Parathyroid adenoma (tissue), 2 donors: ENCODE measurements at regions not wholly inside any gene's neighbourhood (a gene's known extent, or its start where the extent isn't known, plus 50 kb on each side); places are given as distances from the start of the nearest gene placed in this dataset.
A peak's percentile ranks its signal among the peaks of the same experiment; 100 is the strongest.

ENCODE experiments used
- H2AFZ ChIP-seq: fragments of 300-600 bp; sonication (generic); one replicate; pipeline ENCODE4 v1.7.0; 2017; ENCODE audit warnings: antibody characterized with exemption, mild to moderate bottlenecking
- H3K27ac ChIP-seq: fragments of 300-600 bp; sonication (generic); one replicate; pipeline ENCODE4 v1.7.0; 2017
- H3K27me3 ChIP-seq: fragments of 300-600 bp; sonication (generic); one replicate; pipeline ENCODE4 v1.7.0; 2017; ENCODE audit warnings: low read length; ENCODE audit not compliant: control insufficient read depth, insufficient read depth
- H3K36me3 ChIP-seq: fragments of 300-600 bp; sonication (generic); one replicate; pipeline ENCODE4 v1.7.0; 2017; ENCODE audit warnings: low read length; ENCODE audit not compliant: control insufficient read depth, insufficient read depth
- H3K4me1 ChIP-seq: fragments of 300-600 bp; sonication (generic); one replicate; pipeline ENCODE4 v1.7.0; 2017; ENCODE audit warnings: control low read depth
- H3K4me2 ChIP-seq: fragments of 300-600 bp; sonication (generic); one replicate; pipeline ENCODE4 v1.7.0; 2017; ENCODE audit warnings: low read length
- H3K4me3 ChIP-seq: fragments of 300-600 bp; sonication (generic); one replicate; pipeline ENCODE4 v1.7.0; 2017; ENCODE audit warnings: low read depth, low read length
- H3K79me2 ChIP-seq: fragments of 300-600 bp; sonication (generic); one replicate; pipeline ENCODE4 v1.7.0; 2017; ENCODE audit warnings: control low read depth
- H3K9ac ChIP-seq: fragments of 300-600 bp; sonication (generic); one replicate; pipeline ENCODE4 v1.7.0; 2017; ENCODE audit warnings: mild to moderate bottlenecking
- H3K9me3 ChIP-seq: fragments of 300-600 bp; sonication (generic); one replicate; pipeline ENCODE4 v1.7.0; 2017; ENCODE audit warnings: low read length; ENCODE audit not compliant: control insufficient read depth
- TF ChIP-seq, protein P1 (sequence below): fragments of 300-600 bp; sonication (generic); IDR thresholded peaks from one replicate; pipeline ENCODE4 v1.7.0; 2017; ENCODE audit warnings: antibody characterized with exemption, mild to moderate bottlenecking
- donor health status: primary hyperparathyroidism.

DNA sequence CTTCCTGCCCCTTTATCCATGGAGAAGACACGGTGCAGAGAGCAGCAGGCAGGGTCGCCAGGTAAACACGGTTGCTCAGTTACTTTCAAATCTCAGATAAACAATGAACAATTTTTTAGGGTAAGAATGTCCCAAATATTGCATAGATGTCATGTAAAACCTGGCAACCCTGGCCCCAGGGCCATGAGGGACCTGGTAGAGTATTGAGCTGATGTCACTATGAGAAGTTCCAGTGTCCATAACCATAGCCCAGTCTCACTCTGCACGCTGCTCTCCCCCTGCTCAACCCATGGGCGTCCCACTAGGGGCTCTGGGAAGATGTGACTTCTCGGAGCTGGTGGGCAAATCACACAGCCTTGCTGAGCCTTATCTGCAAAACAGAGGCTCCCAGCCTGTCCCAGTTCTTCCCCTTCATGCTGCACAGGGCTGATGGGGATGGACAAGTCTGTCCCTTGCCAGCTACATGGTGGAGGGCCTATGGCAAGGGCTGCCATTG, 71.3 kb upstream of the TOP1 start:
- no peak overlapping the region for H3K4me2 ChIP-seq
- TF ChIP-seq, protein P1, sequence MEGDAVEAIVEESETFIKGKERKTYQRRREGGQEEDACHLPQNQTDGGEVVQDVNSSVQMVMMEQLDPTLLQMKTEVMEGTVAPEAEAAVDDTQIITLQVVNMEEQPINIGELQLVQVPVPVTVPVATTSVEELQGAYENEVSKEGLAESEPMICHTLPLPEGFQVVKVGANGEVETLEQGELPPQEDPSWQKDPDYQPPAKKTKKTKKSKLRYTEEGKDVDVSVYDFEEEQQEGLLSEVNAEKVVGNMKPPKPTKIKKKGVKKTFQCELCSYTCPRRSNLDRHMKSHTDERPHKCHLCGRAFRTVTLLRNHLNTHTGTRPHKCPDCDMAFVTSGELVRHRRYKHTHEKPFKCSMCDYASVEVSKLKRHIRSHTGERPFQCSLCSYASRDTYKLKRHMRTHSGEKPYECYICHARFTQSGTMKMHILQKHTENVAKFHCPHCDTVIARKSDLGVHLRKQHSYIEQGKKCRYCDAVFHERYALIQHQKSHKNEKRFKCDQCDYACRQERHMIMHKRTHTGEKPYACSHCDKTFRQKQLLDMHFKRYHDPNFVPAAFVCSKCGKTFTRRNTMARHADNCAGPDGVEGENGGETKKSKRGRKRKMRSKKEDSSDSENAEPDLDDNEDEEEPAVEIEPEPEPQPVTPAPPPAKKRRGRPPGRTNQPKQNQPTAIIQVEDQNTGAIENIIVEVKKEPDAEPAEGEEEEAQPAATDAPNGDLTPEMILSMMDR: no peak
- H3K79me2 ChIP-seq: peaks cover 4% of the 10 kb centered on the region

DNA sequence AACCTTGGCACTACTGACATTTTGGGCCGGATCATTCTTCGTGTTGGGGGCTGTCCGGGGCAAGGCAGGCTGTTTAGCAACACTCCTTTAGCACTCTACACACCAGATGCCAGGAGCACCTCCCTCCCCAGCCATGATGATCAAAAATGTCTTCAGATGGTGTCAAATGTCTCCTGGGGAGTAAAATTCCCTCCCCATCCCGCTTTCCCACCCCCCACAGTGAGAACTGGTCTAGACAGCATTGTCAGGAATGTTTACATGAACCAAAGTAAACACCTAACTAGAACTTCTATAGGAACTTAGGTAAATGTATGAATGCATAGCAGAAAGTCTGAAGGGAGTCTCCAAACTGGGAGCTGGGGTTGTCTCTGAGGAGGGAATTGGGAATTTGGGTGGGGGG, 70.0 kb upstream of the TOP1 start:
- Histone ChIP-seq H3K4me1 (peaks cover 27% of the 10 kb centered on the region), H3K79me2 (peaks cover 5% of the 10 kb centered on the region), H3K27ac (no peak overlapping the region), H3K27me3 (no peaks in the 10 kb centered on the region), H3K36me3 (no peaks in the 10 kb centered on the region), H3K9ac (no peak overlapping the region), H3K4me2 (no peak overlapping the region), H3K9me3 (no peaks in the 10 kb centered on the region), H2AFZ (no peak overlapping the region), H3K4me3 (no peak overlapping the region)
- TF ChIP-seq, protein P1: no peak

More for the DNA sequence above, 71.3 kb upstream of the TOP1 start:
- no peak overlapping the region for H2AFZ ChIP-seq
- H3K9me3 ChIP-seq: no peaks in the 10 kb centered on the region
- no peaks in the 10 kb centered on the region for H3K27me3 ChIP-seq
- H3K9ac ChIP-seq: no peak overlapping the region
- H3K36me3 ChIP-seq: no peaks in the 10 kb centered on the region
- H3K4me3 ChIP-seq: no peak overlapping the region
- no peak overlapping the region for H3K27ac ChIP-seq
- peaks cover 24% of the 10 kb centered on the region for H3K4me1 ChIP-seq

DNA sequence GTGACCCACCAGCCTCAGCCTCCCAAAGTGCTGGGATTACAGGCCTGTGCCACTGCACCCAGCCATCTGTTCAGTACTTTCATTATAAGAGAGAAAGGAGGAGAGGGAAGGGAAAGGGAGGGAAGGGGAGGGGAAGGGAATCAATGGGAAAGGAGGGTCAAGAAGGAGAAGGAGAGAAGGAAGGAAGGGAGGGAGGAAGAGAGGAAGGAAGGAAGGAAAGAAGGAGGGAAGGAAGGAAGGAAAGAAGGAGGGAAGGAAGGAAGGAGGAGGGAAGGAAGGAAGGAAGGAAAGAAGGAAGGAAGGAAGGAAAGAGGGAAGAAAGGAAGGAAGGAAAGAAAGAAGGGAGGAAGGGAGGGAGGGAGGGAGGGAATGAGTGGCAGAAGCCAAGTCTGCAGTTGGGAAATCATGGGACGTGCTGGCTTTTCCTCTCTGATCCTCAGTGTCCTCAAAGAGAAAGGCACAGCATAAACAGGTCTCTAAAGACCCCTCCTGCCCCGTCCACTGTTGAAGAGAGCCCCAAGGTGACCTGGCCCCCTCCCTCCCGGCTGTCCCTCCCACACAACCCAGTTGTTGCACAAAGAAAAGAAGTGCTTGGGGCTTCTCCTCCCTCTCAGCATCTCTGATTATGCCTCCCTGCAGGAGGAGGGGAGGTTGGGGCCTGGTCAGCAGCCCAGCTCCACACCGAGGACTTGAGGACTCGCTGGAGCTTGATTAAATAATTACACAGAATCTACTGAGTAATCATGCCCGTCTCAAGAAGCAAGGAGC, 69.1 kb upstream of the TOP1 start:
- no peak overlapping the region for H3K4me2 ChIP-seq
- H2AFZ ChIP-seq: peak overlapping the region; percentile 83
- no peaks in the 10 kb centered on the region for H3K9me3 ChIP-seq
- peaks cover 27% of the 10 kb centered on the region for H3K4me1 ChIP-seq
- no peaks in the 10 kb centered on the region for H3K36me3 ChIP-seq
- H3K9ac ChIP-seq: no peak overlapping the region
- peak overlapping the region; percentile 63 for H3K27ac ChIP-seq
- TF ChIP-seq, protein P1: no peak
- H3K4me3 ChIP-seq: no peak overlapping the region
- peaks cover 5% of the 10 kb centered on the region for H3K79me2 ChIP-seq
- H3K27me3 ChIP-seq: no peaks in the 10 kb centered on the region

DNA sequence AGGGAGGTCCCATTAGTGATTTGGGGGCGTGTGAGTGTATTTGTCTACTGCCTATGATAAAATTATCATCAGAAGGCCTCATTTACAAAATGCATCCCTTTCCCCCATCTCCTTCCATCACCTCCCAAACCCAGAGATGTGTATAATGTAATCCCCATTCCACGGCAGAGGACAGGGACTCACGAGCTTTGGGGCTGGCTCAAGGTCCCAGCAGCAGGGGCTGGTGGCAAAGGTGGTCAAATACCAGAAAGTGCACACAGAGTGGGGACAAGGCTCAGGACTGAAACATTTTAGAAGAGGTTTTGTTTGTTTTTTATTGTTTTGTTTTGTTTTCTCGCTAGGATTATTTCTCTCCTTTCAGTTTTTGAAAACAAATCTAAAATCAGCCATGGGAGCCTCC, 68.5 kb upstream of the TOP1 start:
- Histone ChIP-seq H3K9me3 (no peaks in the 10 kb centered on the region), H2AFZ (peak overlapping the region; percentile 83), H3K36me3 (no peaks in the 10 kb centered on the region), H3K27me3 (no peaks in the 10 kb centered on the region), H3K27ac (peak overlapping the region; percentile 63), H3K4me1 (peaks cover 27% of the 10 kb centered on the region), H3K9ac (no peak overlapping the region), H3K4me3 (no peak overlapping the region), H3K79me2 (peaks cover 5% of the 10 kb centered on the region), H3K4me2 (no peak overlapping the region)
- TF ChIP-seq, protein P1: no peak

DNA sequence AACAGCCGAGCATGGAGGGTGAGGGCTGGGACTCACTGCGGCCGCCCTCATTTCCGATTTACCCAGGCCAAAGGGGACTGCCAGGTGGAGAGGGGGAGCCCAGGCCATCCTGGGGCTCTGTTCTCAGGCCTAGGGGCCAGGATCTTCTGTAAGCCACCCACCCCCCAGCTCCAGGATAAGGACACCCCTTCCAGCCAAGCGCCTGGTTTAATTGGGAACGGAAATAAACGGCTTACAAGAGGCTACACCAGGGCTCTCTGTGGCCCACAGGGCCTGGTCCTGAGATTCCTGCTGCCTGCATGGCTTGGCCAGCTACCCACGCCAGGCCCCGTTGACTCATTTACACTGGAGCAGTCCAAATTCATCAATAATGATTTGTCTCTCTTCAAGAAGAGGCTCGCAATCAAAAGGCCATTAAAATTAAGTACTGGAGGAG, 68.1 kb upstream of the TOP1 start:
- Histone ChIP-seq H3K27ac (peak overlapping the region; percentile 63), H3K79me2 (peaks cover 5% of the 10 kb centered on the region), H3K4me3 (no peak overlapping the region), H3K36me3 (no peaks in the 10 kb centered on the region), H3K27me3 (no peaks in the 10 kb centered on the region), H3K4me1 (peaks cover 26% of the 10 kb centered on the region), H2AFZ (peak overlapping the region; percentile 83), H3K4me2 (no peak overlapping the region), H3K9me3 (no peaks in the 10 kb centered on the region), H3K9ac (no peak overlapping the region)
- TF ChIP-seq, protein P1: no peak
